GM23338 (cell line): ENCODE measurements at regions not wholly inside any gene's neighbourhood (a gene's known extent, or its start where the extent isn't known, plus 50 kb on each side); places are given as distances from the start of the nearest gene placed in this dataset.

Experiments used
- ATAC-seq: fragments of 200-7000 bp; cut with Tn5 transposase; 3 replicates; pipeline ENCODE4 v1.9.1; 2020
- DNase-seq: peaks from one replicate; pipeline ENCODE4 v3.0.0-alpha.2; 2015; ENCODE audit warnings: low spot score
- H2AFZ ChIP-seq: fragments of 200-600 bp; sonication (generic); 2 replicates; pipeline ENCODE4 v1.8.0; 2016; ENCODE audit warnings: antibody characterized with exemption, mild to moderate bottlenecking, moderate library complexity
- H3F3A ChIP-seq: fragments of 200-600 bp; sonication (generic); replicated peaks from 2 replicates; pipeline ENCODE4 v1.8.0; 2017; ENCODE audit warnings: antibody characterized with exemption, mixed run types, low read depth
- H3K27ac ChIP-seq: fragments of 200-600 bp; sonication (generic); 2 replicates; pipeline ENCODE4 v1.6.1; 2016; ENCODE audit warnings: low read depth
- H3K27me3 ChIP-seq: fragments of 200-600 bp; sonication (generic); 2 replicates; pipeline ENCODE4 v1.8.0; 2016; ENCODE audit warnings: mild to moderate bottlenecking, mixed run types, moderate library complexity; ENCODE audit not compliant: insufficient read depth
- H3K36me3 ChIP-seq: fragments of 200-600 bp; sonication (generic); 2 replicates; pipeline ENCODE4 v1.8.0; 2016; ENCODE audit warnings: mild to moderate bottlenecking; ENCODE audit not compliant: insufficient read depth
- H3K4me1 ChIP-seq: fragments of 200-600 bp; sonication (generic); 2 replicates; pipeline ENCODE4 v1.8.0; 2016; ENCODE audit warnings: mild to moderate bottlenecking, moderate library complexity; ENCODE audit not compliant: insufficient read depth
- H3K4me2 ChIP-seq: fragments of 200-600 bp; sonication (generic); 2 replicates; pipeline ENCODE4 v1.7.1; 2017; ENCODE audit warnings: mixed run types
- H3K4me3 ChIP-seq: fragments of 200-600 bp; sonication (generic); 2 replicates; pipeline ENCODE4 v1.6.1; 2016; ENCODE audit warnings: mixed run types
- H3K79me2 ChIP-seq: fragments of 200-600 bp; sonication (generic); replicated peaks from 2 replicates; pipeline ENCODE4 v1.8.0; 2017; ENCODE audit warnings: mild to moderate bottlenecking; ENCODE audit not compliant: insufficient read depth
- H3K9me2 ChIP-seq: fragments of 200-600 bp; sonication (generic); 2 replicates; pipeline ENCODE4 v1.8.0; 2017; ENCODE audit not compliant: insufficient read depth
- H4K20me1 ChIP-seq: fragments of 200-600 bp; sonication (generic); replicated peaks from 2 replicates; pipeline ENCODE4 v1.8.0; 2017; ENCODE audit warnings: mild to moderate bottlenecking; ENCODE audit not compliant: insufficient read depth
- H3K27ac Mint-ChIP-seq: 2 replicates; pipeline ENCODE4 v1.8.0; 2020; ENCODE audit warnings: inconsistent platforms, mild to moderate bottlenecking, moderate library complexity, mixed read lengths
- H3K27me3 Mint-ChIP-seq: 3 replicates; pipeline ENCODE4 v1.8.0; 2022; ENCODE audit warnings: low read depth, mild to moderate bottlenecking, moderate library complexity, mixed read lengths, inconsistent platforms; ENCODE audit not compliant: insufficient read depth, poor library complexity
- H3K36me3 Mint-ChIP-seq: 3 replicates; pipeline ENCODE4 v1.8.0; 2021; ENCODE audit warnings: low read depth, mild to moderate bottlenecking, inconsistent platforms, moderate library complexity, mixed read lengths
- H3K4me1 Mint-ChIP-seq: 3 replicates; pipeline ENCODE4 v1.8.0; 2020; ENCODE audit warnings: mild to moderate bottlenecking, inconsistent platforms, mixed read lengths
- H3K4me3 Mint-ChIP-seq: 3 replicates; pipeline ENCODE4 v1.8.0; 2021; ENCODE audit warnings: moderate library complexity, mild to moderate bottlenecking, inconsistent platforms, mixed read lengths
- H3K9me3 Mint-ChIP-seq: 3 replicates; pipeline ENCODE4 v1.8.0; 2020; ENCODE audit warnings: moderate library complexity, mild to moderate bottlenecking, inconsistent platforms, mixed read lengths
- CREB1 ChIP-seq: fragments of 250-450 bp; sonication (Bioruptor Pico); IDR thresholded peaks from 2 replicates; pipeline ENCODE4 v1.5.0; 2020; ENCODE audit warnings: low read depth, mild to moderate bottlenecking, moderate library complexity
- EZH2phosphoT487 ChIP-seq: fragments of 200-600 bp; sonication (generic); IDR thresholded peaks from one replicate; pipeline ENCODE4 v1.8.1; 2018; ENCODE audit warnings: antibody characterized with exemption; ENCODE audit not compliant: unreplicated experiment
- JUNB ChIP-seq: IDR thresholded peaks from one replicate; pipeline ENCODE4 v1.6.1; 2016; ENCODE audit warnings: antibody characterized with exemption; ENCODE audit not compliant: unreplicated experiment
- POLR2AphosphoS5 ChIP-seq: IDR thresholded peaks from 2 replicates; pipeline ENCODE4 v1.6.1; 2016; ENCODE audit warnings: antibody characterized with exemption, low read depth
- TF ChIP-seq, protein P1 (sequence below), 2 experiments: fragments of 200-600 bp in 1 of 2; sonication (generic) in 1 of 2; conservative IDR thresholded peaks; 2 replicates each; pipeline versions ENCODE4 v1.5.1 to v1.6.1; 2016 to 2017; ENCODE audit warnings: antibody characterized with exemption in 2 of 2, low read depth in 2 of 2, mild to moderate bottlenecking in 2 of 2, moderate library complexity in 1 of 2
- TF ChIP-seq, protein P2 (sequence below): fragments of 250-450 bp; sonication (Bioruptor Pico); IDR thresholded peaks from 2 replicates; pipeline ENCODE4 v1.5.0; 2020; ENCODE audit warnings: mild to moderate bottlenecking, moderate library complexity

- DNase-seq (peak; percentile 41), ATAC-seq (peak; percentile 52)
- Histone ChIP-seq H3K4me2 (peak overlapping the region; percentile 67), H3K4me1 (peaks cover 45% of the 10 kb centered on the region), H3K36me3 (no peaks in the 10 kb centered on the region), H3K9me2 (peaks cover 3% of the 10 kb centered on the region; the same call in 1 of the 2 replicates), H3K27me3 (no peaks in the 10 kb centered on the region), H2AFZ (peak overlapping the region; percentile 69; the same call in 1 of the 2 replicates), H3K79me2 (no peaks in the 10 kb centered on the region), H4K20me1 (no peaks in the 10 kb centered on the region), H3F3A (0 out of 2 replicates have a peak, but pooled peaks cover 3% of the 10 kb centered on the region), H3K4me3 (no peak overlapping the region), H3K27ac (peak overlapping the region; percentile 83)
- TF ChIP-seq POLR2AphosphoS5 (no peak), JUNB (no peak)
- TF ChIP-seq, protein P1, sequence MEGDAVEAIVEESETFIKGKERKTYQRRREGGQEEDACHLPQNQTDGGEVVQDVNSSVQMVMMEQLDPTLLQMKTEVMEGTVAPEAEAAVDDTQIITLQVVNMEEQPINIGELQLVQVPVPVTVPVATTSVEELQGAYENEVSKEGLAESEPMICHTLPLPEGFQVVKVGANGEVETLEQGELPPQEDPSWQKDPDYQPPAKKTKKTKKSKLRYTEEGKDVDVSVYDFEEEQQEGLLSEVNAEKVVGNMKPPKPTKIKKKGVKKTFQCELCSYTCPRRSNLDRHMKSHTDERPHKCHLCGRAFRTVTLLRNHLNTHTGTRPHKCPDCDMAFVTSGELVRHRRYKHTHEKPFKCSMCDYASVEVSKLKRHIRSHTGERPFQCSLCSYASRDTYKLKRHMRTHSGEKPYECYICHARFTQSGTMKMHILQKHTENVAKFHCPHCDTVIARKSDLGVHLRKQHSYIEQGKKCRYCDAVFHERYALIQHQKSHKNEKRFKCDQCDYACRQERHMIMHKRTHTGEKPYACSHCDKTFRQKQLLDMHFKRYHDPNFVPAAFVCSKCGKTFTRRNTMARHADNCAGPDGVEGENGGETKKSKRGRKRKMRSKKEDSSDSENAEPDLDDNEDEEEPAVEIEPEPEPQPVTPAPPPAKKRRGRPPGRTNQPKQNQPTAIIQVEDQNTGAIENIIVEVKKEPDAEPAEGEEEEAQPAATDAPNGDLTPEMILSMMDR (conservative IDR thresholded peaks at IDR 0.05; ENCODE audit: low read depth in 2 of 2) = no peak
- Mint-ChIP-seq H3K9me3 (no peaks in the 10 kb centered on the region), H3K27ac (peak overlapping the region; percentile 98), H3K27me3 (no peaks in the 10 kb centered on the region), H3K36me3 (no peaks in the 10 kb centered on the region; the same call in 2 of the 3 replicates), H3K4me1 (peaks cover 50% of the 10 kb centered on the region), H3K4me3 (no peak overlapping the region)
Measured at GRCh38 chr1:116852910-116853309, 56.8 kb upstream of the PTGFRN start.

DNA sequence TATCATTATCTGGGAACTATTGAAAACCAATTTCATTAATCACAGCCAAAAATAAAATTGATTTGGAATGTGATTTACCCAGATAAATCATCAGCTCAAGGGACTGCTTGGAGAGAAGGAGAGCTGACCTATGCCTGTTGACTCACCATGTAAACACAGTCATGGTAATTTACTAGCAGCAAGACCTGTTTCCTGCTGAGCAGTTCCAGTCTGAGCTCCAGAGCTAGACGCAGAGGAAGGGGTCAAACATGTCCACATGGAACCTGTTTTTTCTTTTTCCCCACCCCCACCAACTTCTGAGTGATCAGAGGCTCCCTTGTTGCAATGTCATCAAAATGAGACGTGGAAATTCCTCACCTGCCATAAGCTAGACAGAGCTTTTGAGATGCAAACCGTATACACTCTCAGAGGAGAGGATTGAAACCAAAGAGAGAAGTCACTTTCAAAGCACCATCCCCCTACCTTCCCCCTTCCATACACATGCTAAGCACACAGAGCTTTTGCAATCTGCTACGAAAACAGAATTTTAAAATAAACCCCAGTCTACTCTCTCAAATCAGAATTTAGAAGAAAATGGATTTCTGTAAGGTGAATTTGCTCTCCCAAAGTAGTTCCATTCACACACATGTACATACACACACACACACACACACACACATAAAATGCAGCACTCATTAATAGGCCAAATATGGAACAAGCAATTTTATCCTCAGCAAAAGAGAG is 55.9 kb upstream of the PTGFRN start:
- DNase-seq (peak; percentile 75), ATAC-seq (peak; percentile 87)
- H3K79me2 ChIP-seq = no peaks in the 10 kb centered on the region
- H3K36me3 ChIP-seq = no peaks in the 10 kb centered on the region
- peaks cover 45% of the 10 kb centered on the region for H3K4me1 ChIP-seq
- Mint-ChIP-seq H3K4me3 (peak overlapping the region; percentile 60), H3K27me3 (no peaks in the 10 kb centered on the region), H3K27ac (peak overlapping the region; percentile 98), H3K9me3 (no peaks in the 10 kb centered on the region), H3K36me3 (no peaks in the 10 kb centered on the region; the same call in 2 of the 3 replicates), H3K4me1 (peaks cover 50% of the 10 kb centered on the region)
- TF ChIP-seq CREB1 (CRISPR knock-in tag) (peak; percentile 86), EZH2phosphoT487 (no peak)
- TF ChIP-seq, protein P2, sequence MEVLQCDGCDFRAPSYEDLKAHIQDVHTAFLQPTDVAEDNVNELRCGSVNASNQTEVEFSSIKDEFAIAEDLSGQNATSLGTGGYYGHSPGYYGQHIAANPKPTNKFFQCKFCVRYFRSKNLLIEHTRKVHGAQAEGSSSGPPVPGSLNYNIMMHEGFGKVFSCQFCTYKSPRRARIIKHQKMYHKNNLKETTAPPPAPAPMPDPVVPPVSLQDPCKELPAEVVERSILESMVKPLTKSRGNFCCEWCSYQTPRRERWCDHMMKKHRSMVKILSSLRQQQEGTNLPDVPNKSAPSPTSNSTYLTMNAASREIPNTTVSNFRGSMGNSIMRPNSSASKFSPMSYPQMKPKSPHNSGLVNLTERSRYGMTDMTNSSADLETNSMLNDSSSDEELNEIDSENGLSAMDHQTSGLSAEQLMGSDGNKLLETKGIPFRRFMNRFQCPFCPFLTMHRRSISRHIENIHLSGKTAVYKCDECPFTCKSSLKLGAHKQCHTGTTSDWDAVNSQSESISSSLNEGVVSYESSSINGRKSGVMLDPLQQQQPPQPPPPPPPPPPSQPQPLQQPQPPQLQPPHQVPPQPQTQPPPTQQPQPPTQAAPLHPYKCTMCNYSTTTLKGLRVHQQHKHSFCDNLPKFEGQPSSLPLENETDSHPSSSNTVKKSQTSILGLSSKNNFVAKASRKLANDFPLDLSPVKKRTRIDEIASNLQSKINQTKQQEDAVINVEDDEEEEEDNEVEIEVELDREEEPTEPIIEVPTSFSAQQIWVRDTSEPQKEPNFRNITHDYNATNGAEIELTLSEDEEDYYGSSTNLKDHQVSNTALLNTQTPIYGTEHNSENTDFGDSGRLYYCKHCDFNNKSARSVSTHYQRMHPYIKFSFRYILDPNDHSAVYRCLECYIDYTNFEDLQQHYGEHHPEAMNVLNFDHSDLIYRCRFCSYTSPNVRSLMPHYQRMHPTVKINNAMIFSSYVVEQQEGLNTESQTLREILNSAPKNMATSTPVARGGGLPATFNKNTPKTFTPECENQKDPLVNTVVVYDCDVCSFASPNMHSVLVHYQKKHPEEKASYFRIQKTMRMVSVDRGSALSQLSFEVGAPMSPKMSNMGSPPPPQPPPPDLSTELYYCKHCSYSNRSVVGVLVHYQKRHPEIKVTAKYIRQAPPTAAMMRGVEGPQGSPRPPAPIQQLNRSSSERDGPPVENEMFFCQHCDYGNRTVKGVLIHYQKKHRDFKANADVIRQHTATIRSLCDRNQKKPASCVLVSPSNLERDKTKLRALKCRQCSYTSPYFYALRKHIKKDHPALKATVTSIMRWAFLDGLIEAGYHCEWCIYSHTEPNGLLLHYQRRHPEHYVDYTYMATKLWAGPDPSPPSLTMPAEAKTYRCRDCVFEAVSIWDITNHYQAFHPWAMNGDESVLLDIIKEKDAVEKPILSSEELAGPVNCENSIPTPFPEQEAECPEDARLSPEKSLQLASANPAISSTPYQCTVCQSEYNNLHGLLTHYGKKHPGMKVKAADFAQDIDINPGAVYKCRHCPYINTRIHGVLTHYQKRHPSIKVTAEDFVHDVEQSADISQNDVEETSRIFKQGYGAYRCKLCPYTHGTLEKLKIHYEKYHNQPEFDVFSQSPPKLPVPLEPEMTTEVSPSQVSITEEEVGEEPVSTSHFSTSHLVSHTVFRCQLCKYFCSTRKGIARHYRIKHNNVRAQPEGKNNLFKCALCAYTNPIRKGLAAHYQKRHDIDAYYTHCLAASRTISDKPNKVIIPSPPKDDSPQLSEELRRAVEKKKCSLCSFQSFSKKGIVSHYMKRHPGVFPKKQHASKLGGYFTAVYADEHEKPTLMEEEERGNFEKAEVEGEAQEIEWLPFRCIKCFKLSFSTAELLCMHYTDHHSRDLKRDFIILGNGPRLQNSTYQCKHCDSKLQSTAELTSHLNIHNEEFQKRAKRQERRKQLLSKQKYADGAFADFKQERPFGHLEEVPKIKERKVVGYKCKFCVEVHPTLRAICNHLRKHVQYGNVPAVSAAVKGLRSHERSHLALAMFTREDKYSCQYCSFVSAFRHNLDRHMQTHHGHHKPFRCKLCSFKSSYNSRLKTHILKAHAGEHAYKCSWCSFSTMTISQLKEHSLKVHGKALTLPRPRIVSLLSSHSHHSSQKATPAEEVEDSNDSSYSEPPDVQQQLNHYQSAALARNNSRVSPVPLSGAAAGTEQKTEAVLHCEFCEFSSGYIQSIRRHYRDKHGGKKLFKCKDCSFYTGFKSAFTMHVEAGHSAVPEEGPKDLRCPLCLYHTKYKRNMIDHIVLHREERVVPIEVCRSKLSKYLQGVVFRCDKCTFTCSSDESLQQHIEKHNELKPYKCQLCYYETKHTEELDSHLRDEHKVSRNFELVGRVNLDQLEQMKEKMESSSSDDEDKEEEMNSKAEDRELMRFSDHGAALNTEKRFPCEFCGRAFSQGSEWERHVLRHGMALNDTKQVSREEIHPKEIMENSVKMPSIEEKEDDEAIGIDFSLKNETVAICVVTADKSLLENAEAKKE (CRISPR knock-in tag) = peak; percentile 79; the same call in 1 of the 2 replicates
- TF ChIP-seq, protein P1 (conservative IDR thresholded peaks at IDR 0.05; ENCODE audit: low read depth in 2 of 2) = no peak
- peak overlapping the region; percentile 31 for H3K4me3 ChIP-seq
- peaks cover 3% of the 10 kb centered on the region; the same call in 1 of the 2 replicates for H3K9me2 ChIP-seq
- H3F3A ChIP-seq = 0 out of 2 replicates have a peak, but pooled peaks cover 3% of the 10 kb centered on the region
- H3K27me3 ChIP-seq = no peaks in the 10 kb centered on the region
- H3K4me2 ChIP-seq = peak overlapping the region; percentile 67
- H2AFZ ChIP-seq = no peak overlapping the region
- no peaks in the 10 kb centered on the region for H4K20me1 ChIP-seq
- peak overlapping the region; percentile 83 for H3K27ac ChIP-seq
